KG1 (cell line): ENCODE measurements at regions not wholly inside any gene's neighbourhood (a gene's known extent, or its start where the extent isn't known, plus 50 kb on each side); places are given as distances from the start of the nearest gene placed in this dataset.
"Not testable (repeated sequence)": the region's sequence is repeated elsewhere in the genome, so short reads cannot be mapped to it uniquely, and the experiment has no call there.

Source experiments
- DNase-seq: peaks from one replicate; lab custom pipeline; 2025; lab: John Stamatoyannopoulos, UW

GRCh38 chr6:12618296-12618695 is 98.3 kb upstream of the PHACTR1 start:
- DNase-seq = no peak

- DNase-seq = no peak
Measured at GRCh38 chr6:12621754-12622153, 94.8 kb upstream of the PHACTR1 start.

GRCh38 chr6:12622566-12622965 is 94.0 kb upstream of the PHACTR1 start:
- DNase-seq = no peak

- DNase-seq = no peak
Measured at GRCh38 chr6:12624142-12624837, 92.3 kb upstream of the PHACTR1 start.

- DNase-seq = no peak
Measured at GRCh38 chr6:12627053-12627452, 89.5 kb upstream of the PHACTR1 start.

GRCh38 chr6:12628327-12628726 is 88.2 kb upstream of the PHACTR1 start:
- DNase-seq = no peak

GRCh38 chr6:12633746-12634145 is 82.8 kb upstream of the PHACTR1 start:
- DNase-seq = not testable (repeated sequence)

- DNase-seq = no peak
Measured at GRCh38 chr6:12635375-12635774, 81.2 kb upstream of the PHACTR1 start.

GRCh38 chr6:12635813-12636212 is 80.8 kb upstream of the PHACTR1 start:
- no peak for DNase-seq

GRCh38 chr6:12636336-12636735 is 80.2 kb upstream of the PHACTR1 start:
- no peak for DNase-seq

- DNase-seq = peak; percentile 42
Measured at GRCh38 chr6:12637960-12638641, 78.5 kb upstream of the PHACTR1 start.

- DNase-seq = no peak
Measured at GRCh38 chr6:12640438-12640837, 76.1 kb upstream of the PHACTR1 start.

- DNase-seq = not testable (repeated sequence)
Measured at GRCh38 chr6:12641785-12642184, 74.8 kb upstream of the PHACTR1 start.

- DNase-seq = no peak
Measured at GRCh38 chr6:12645941-12646340, 70.6 kb upstream of the PHACTR1 start.

- DNase-seq = no peak
Measured at GRCh38 chr6:12648171-12648570, 68.4 kb upstream of the PHACTR1 start.

- DNase-seq = no peak
Measured at GRCh38 chr6:12649325-12649724, 67.2 kb upstream of the PHACTR1 start.

- peak; percentile 24 for DNase-seq
Measured at GRCh38 chr6:12653486-12653885, 63.1 kb upstream of the PHACTR1 start.

- DNase-seq = no peak
Measured at GRCh38 chr6:12654107-12654506, 62.5 kb upstream of the PHACTR1 start.

GRCh38 chr6:12654514-12654913 is 62.1 kb upstream of the PHACTR1 start:
- DNase-seq = no peak

- no peak for DNase-seq
Measured at GRCh38 chr6:12656906-12657305, 59.7 kb upstream of the PHACTR1 start.

GRCh38 chr6:12657884-12658283 is 58.7 kb upstream of the PHACTR1 start:
- DNase-seq = no peak

GRCh38 chr6:12661432-12662089 is 55.0 kb upstream of the PHACTR1 start:
- DNase-seq = no peak
